SK-N-SH (cell line): ENCODE measurements at regions not wholly inside any gene's neighbourhood (a gene's known extent, or its start where the extent isn't known, plus 50 kb on each side); places are given as distances from the start of the nearest gene placed in this dataset.

Source experiments
- CTCF ChIP-seq: fragments of 200-600 bp; sonication (generic); IDR thresholded peaks from 2 replicates; pipeline ENCODE4 v1.6.1; 2017; ENCODE audit warnings: antibody characterized with exemption, mild to moderate bottlenecking, moderate library complexity
- EP300 ChIP-seq, 2 experiments: IDR thresholded peaks; 2 replicates each; pipeline versions ENCODE4 v1.4.0 to v1.6.1; 2012; ENCODE audit warnings: borderline replicate concordance in 1 of 2, low read depth in 1 of 2, low read length in 1 of 2
- GABPA ChIP-seq: IDR thresholded peaks from 2 replicates; pipeline ENCODE4 v1.4.0; 2012; ENCODE audit warnings: low read depth, mild to moderate bottlenecking
- NFIC ChIP-seq: IDR thresholded peaks from 2 replicates; pipeline ENCODE4 v1.4.0; 2012; ENCODE audit warnings: borderline replicate concordance
- POLR2AphosphoS5 ChIP-seq: IDR thresholded peaks from 2 replicates; pipeline ENCODE4 v1.6.1; 2012; ENCODE audit warnings: low read depth, low read length
- RAD21 ChIP-seq: IDR thresholded peaks from 2 replicates; pipeline ENCODE4 v1.6.1; 2012; ENCODE audit warnings: mild to moderate bottlenecking, low read length
- RXRA ChIP-seq: IDR thresholded peaks from 2 replicates; pipeline ENCODE4 v1.4.0; 2012; ENCODE audit warnings: low read depth, mild to moderate bottlenecking, borderline replicate concordance
- TAF1 ChIP-seq: IDR thresholded peaks from 2 replicates; pipeline ENCODE4 v1.6.1; 2012; ENCODE audit warnings: low read depth, mild to moderate bottlenecking, low read length, moderate library complexity, borderline replicate concordance
- USF1 ChIP-seq: IDR thresholded peaks from 2 replicates; pipeline ENCODE4 v1.4.0; 2012; ENCODE audit warnings: low read depth, borderline replicate concordance
- YY1 ChIP-seq: IDR thresholded peaks from 2 replicates; pipeline ENCODE4 v1.4.0; 2012; ENCODE audit warnings: low read depth, mild to moderate bottlenecking
- TF ChIP-seq, protein P1 (sequence below): IDR thresholded peaks from 2 replicates; pipeline ENCODE4 v1.4.0; 2012; ENCODE audit warnings: low read depth, borderline replicate concordance
- TF ChIP-seq, protein P2 (sequence below): IDR thresholded peaks from 2 replicates; pipeline ENCODE4 v1.4.0; 2012; ENCODE audit warnings: low read depth

GRCh38 chr7:54112567-54112966 is 429.6 kb upstream of the VSTM2A start:
- TF ChIP-seq RAD21 = no peak
- no peak for TF ChIP-seq USF1
- no peak for TF ChIP-seq RXRA
- TF ChIP-seq CTCF = no peak
- TF ChIP-seq YY1 = no peak
- TF ChIP-seq, protein P1, sequence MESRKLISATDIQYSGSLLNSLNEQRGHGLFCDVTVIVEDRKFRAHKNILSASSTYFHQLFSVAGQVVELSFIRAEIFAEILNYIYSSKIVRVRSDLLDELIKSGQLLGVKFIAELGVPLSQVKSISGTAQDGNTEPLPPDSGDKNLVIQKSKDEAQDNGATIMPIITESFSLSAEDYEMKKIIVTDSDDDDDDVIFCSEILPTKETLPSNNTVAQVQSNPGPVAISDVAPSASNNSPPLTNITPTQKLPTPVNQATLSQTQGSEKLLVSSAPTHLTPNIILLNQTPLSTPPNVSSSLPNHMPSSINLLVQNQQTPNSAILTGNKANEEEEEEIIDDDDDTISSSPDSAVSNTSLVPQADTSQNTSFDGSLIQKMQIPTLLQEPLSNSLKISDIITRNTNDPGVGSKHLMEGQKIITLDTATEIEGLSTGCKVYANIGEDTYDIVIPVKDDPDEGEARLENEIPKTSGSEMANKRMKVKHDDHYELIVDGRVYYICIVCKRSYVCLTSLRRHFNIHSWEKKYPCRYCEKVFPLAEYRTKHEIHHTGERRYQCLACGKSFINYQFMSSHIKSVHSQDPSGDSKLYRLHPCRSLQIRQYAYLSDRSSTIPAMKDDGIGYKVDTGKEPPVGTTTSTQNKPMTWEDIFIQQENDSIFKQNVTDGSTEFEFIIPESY = no peak
- TF ChIP-seq TAF1 = no peak
- TF ChIP-seq EP300 (IDR thresholded peaks at IDR 0.05; ENCODE audit: borderline replicate concordance in 1 of 2, low read depth in 1 of 2, low read length in 1 of 2) = no peak
- no peak for TF ChIP-seq NFIC
- TF ChIP-seq, protein P2, sequence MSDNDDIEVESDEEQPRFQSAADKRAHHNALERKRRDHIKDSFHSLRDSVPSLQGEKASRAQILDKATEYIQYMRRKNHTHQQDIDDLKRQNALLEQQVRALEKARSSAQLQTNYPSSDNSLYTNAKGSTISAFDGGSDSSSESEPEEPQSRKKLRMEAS = no peak
- no peak for TF ChIP-seq POLR2AphosphoS5
- no peak for TF ChIP-seq GABPA
